Keratinocyte (primary cell): ENCODE measurements at regions not wholly inside any gene's neighbourhood (a gene's known extent, or its start where the extent isn't known, plus 50 kb on each side); places are given as distances from the start of the nearest gene placed in this dataset.

Experiments used
- EZH2 ChIP-seq: IDR thresholded peaks from one replicate; pipeline ENCODE4 v1.6.1; 2012; ENCODE audit warnings: inconsistent platforms, mild to moderate bottlenecking, low read length, moderate library complexity
- TF ChIP-seq, protein P1 (sequence below), 3 experiments: IDR thresholded peaks in 1 of 3; conservative IDR thresholded peaks in 1 of 3; optimal IDR thresholded peaks in 1 of 3; 2 replicates in 2 of 3; 3 replicates in 1 of 3; pipeline versions ENCODE3 to v1.5.1; 2011; ENCODE audit warnings: low read length in 3 of 3, mild to moderate bottlenecking in 3 of 3, moderate library complexity in 2 of 3, control low read depth in 1 of 3, inconsistent platforms in 1 of 3; ENCODE audit not compliant: insufficient read depth in 2 of 3; ENCODE audit errors: extremely low read depth in 1 of 3

DNA sequence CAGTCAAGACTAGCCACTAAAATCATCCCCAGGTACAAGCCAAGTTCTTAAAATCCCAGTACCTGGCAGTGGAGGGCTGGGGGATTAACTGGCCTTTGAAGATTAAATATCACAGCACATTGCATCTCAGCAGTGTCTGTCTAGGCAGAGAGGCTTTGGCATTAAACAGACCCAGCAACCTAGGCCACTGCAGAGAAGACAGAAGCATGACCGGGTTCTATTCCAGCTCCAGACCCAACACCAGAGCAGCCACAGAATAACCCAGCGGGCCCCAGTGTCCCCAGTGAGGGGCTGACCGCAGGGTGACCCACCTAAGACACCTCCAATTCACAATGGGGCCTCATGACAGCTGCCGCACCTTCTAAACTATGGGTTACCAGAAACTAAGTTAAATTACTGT lies 88.2 kb downstream of the SHANK2 start:
- TF ChIP-seq, protein P1, sequence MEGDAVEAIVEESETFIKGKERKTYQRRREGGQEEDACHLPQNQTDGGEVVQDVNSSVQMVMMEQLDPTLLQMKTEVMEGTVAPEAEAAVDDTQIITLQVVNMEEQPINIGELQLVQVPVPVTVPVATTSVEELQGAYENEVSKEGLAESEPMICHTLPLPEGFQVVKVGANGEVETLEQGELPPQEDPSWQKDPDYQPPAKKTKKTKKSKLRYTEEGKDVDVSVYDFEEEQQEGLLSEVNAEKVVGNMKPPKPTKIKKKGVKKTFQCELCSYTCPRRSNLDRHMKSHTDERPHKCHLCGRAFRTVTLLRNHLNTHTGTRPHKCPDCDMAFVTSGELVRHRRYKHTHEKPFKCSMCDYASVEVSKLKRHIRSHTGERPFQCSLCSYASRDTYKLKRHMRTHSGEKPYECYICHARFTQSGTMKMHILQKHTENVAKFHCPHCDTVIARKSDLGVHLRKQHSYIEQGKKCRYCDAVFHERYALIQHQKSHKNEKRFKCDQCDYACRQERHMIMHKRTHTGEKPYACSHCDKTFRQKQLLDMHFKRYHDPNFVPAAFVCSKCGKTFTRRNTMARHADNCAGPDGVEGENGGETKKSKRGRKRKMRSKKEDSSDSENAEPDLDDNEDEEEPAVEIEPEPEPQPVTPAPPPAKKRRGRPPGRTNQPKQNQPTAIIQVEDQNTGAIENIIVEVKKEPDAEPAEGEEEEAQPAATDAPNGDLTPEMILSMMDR (optimal IDR thresholded peaks at IDR 0.05 in 1 of 3, IDR thresholded peaks at IDR 0.05 in 1 of 3, conservative IDR thresholded peaks at IDR 0.05 in 1 of 3; ENCODE audit: extremely low read depth in 1 of 3, insufficient read depth in 2 of 3, low read length in 3 of 3), result no peak
- TF ChIP-seq EZH2, result no peak
